Erythroblast (primary cell): ENCODE measurements at regions not wholly inside any gene's neighbourhood (a gene's known extent, or its start where the extent isn't known, plus 50 kb on each side); places are given as distances from the start of the nearest gene placed in this dataset.

Source experiments
- GATA1 ChIP-seq: IDR thresholded peaks from 2 replicates; pipeline ENCODE4 v1.6.1; 2011; ENCODE audit warnings: low read depth, mild to moderate bottlenecking, control low read depth, low read length, moderate library complexity
- POLR2A ChIP-seq: IDR thresholded peaks from 2 replicates; pipeline ENCODE4 v1.6.1; 2011; ENCODE audit warnings: mild to moderate bottlenecking, low read length

- TF ChIP-seq POLR2A: no peak
- TF ChIP-seq GATA1: no peak
Observed at GRCh38 chr1:59025201-59025600, 241.4 kb upstream of the JUN start.
